Liver (tissue), 8 donors: ENCODE measurements at regions not wholly inside any gene's neighbourhood (a gene's known extent, or its start where the extent isn't known, plus 50 kb on each side); places are given as distances from the start of the nearest gene placed in this dataset.

ENCODE experiments used
- DNase-seq: peaks from one replicate; pipeline ENCODE4 v3.0.0-alpha.2; 2017; ENCODE audit warnings: low spot score
- H3K27ac ChIP-seq, 2 donors: one replicate each; pipeline ENCODE4 v1.7.0; 2013; ENCODE audit warnings: inconsistent platforms in 2 of 2, low read length in 2 of 2, control low read depth in 1 of 2, low read depth in 1 of 2, mild to moderate bottlenecking in 1 of 2
- H3K27me3 ChIP-seq, 4 donors: one replicate each; pipeline versions ENCODE4 v1.6.1 to v1.7.0; 2013; ENCODE audit warnings: low read length in 3 of 4, inconsistent platforms in 1 of 4, mild to moderate bottlenecking in 1 of 4, moderate library complexity in 1 of 4; ENCODE audit not compliant: control insufficient read depth in 4 of 4, insufficient read depth in 4 of 4
- H3K36me3 ChIP-seq, 4 donors: one replicate each; pipeline versions ENCODE4 v1.6.1 to v1.7.0; 2013; ENCODE audit warnings: low read length in 3 of 4, mild to moderate bottlenecking in 3 of 4, low read depth in 1 of 4, moderate library complexity in 1 of 4; ENCODE audit not compliant: control insufficient read depth in 4 of 4, insufficient read depth in 3 of 4
- H3K4me1 ChIP-seq, 4 donors: one replicate each; pipeline versions ENCODE4 v1.6.1 to v1.7.0; 2013; ENCODE audit warnings: low read length in 3 of 4, mild to moderate bottlenecking in 3 of 4, moderate library complexity in 1 of 4; ENCODE audit not compliant: control insufficient read depth in 4 of 4, insufficient read depth in 4 of 4
- H3K4me3 ChIP-seq, 3 donors: one replicate each; pipeline versions ENCODE4 v1.6.1 to v1.7.0; 2013; ENCODE audit warnings: low read length in 3 of 3, control low read depth in 1 of 3, low read depth in 1 of 3, mild to moderate bottlenecking in 1 of 3
- H3K9ac ChIP-seq, 2 donors: one replicate each; pipeline ENCODE4 v1.7.0; 2013; ENCODE audit warnings: low read length in 2 of 2, mild to moderate bottlenecking in 2 of 2, moderate library complexity in 2 of 2, control low read depth in 1 of 2, low read depth in 1 of 2
- H3K9me3 ChIP-seq, 4 donors: one replicate each; pipeline versions ENCODE4 v1.6.1 to v1.7.0; 2013; ENCODE audit warnings: low read length in 3 of 4; ENCODE audit not compliant: control insufficient read depth in 4 of 4
- EGR1 ChIP-seq, 2 donors: IDR thresholded peaks; 2 replicates each; pipeline ENCODE4 v1.6.1; 2016 to 2018; ENCODE audit warnings: antibody characterized with exemption in 2 of 2, low read depth in 2 of 2
- FOXA1 ChIP-seq: IDR thresholded peaks from 2 replicates; pipeline ENCODE4 v1.6.1; 2016; ENCODE audit warnings: antibody characterized with exemption
- FOXA2 ChIP-seq: IDR thresholded peaks from 2 replicates; pipeline ENCODE4 v1.6.1; 2016; ENCODE audit warnings: antibody characterized with exemption
- GABPA ChIP-seq, 2 donors: IDR thresholded peaks in 1 of 2; conservative IDR thresholded peaks in 1 of 2; 2 replicates each; pipeline ENCODE4 v1.6.1; 2016; ENCODE audit warnings: antibody characterized with exemption in 2 of 2, mild to moderate bottlenecking in 1 of 2, moderate library complexity in 1 of 2
- HNF4A ChIP-seq, 2 donors: conservative IDR thresholded peaks; 2 replicates each; pipeline ENCODE4 v1.6.1; 2016; ENCODE audit warnings: antibody characterized with exemption in 2 of 2, mild to moderate bottlenecking in 2 of 2
- HNF4G ChIP-seq: IDR thresholded peaks from 2 replicates; pipeline ENCODE4 v1.6.1; 2016; ENCODE audit warnings: antibody characterized with exemption
- JUND ChIP-seq, 2 donors: IDR thresholded peaks; 2 replicates each; pipeline ENCODE4 v1.6.1; 2016; ENCODE audit warnings: antibody characterized with exemption in 2 of 2
- NR2F2 ChIP-seq: IDR thresholded peaks from 2 replicates; pipeline ENCODE4 v1.6.1; 2016; ENCODE audit warnings: antibody characterized with exemption
- RAD21 ChIP-seq, 2 donors: IDR thresholded peaks; 2 replicates each; pipeline ENCODE4 v1.6.1; 2016; ENCODE audit warnings: antibody characterized with exemption in 2 of 2, mild to moderate bottlenecking in 2 of 2
- REST ChIP-seq: IDR thresholded peaks from 2 replicates; pipeline ENCODE4 v1.6.1; 2016; ENCODE audit warnings: antibody characterized with exemption, mild to moderate bottlenecking
- RXRA ChIP-seq, 2 donors: IDR thresholded peaks; 2 replicates each; pipeline ENCODE4 v1.6.1; 2017 to 2018; ENCODE audit warnings: antibody characterized with exemption in 2 of 2, mild to moderate bottlenecking in 1 of 2
- SP1 ChIP-seq: IDR thresholded peaks from 2 replicates; pipeline ENCODE4 v1.6.1; 2018; ENCODE audit warnings: antibody characterized with exemption, mild to moderate bottlenecking
- TAF1 ChIP-seq: conservative IDR thresholded peaks from 2 replicates; pipeline ENCODE4 v1.6.1; 2016; ENCODE audit warnings: antibody characterized with exemption, mild to moderate bottlenecking
- YY1 ChIP-seq: IDR thresholded peaks from 2 replicates; pipeline ENCODE4 v1.6.1; 2016; ENCODE audit warnings: antibody characterized with exemption, mild to moderate bottlenecking
- ZBTB33 ChIP-seq: IDR thresholded peaks from 2 replicates; pipeline ENCODE4 v1.6.1; 2016; ENCODE audit warnings: antibody characterized with exemption
- whole genome bisulfite sequencing: extraction: QIAGEN DNeasy Blood & Tissue Kit; methylation state at CpG from one replicate; pipeline ENCODE4 v1.1.7; 2013; 5-methylcytosine and 5-hydroxymethylcytosine counted together
- TF ChIP-seq, protein P1 (sequence below): fragments of 150-350 bp; IDR thresholded peaks from 2 replicates; pipeline ENCODE4 v1.5.1; 2017; ENCODE audit warnings: improper control_type of control experiment, low read depth, low read length; ENCODE audit not compliant: missing input control
- TF ChIP-seq, protein P2 (sequence below): IDR thresholded peaks from 2 replicates; pipeline ENCODE4 v1.6.1; 2016; ENCODE audit warnings: antibody characterized with exemption
- TF ChIP-seq, protein P3 (sequence below): IDR thresholded peaks from 2 replicates; pipeline ENCODE4 v1.6.1; 2016; ENCODE audit warnings: antibody characterized with exemption
- donor health status: healthy.
- donor health status: healthy.
- donor health status: healthy.
- donor health status: healthy.
- donor health status: healthy.

GRCh38 chr3:180469149-180469548, 132.8 kb upstream of the TTC14 start:
- H3K4me3 ChIP-seq, result no peak overlapping the region
- no peaks in the 10 kb centered on the region for H3K36me3 ChIP-seq
- H3K27me3 ChIP-seq, result no peaks in the 10 kb centered on the region
- no peak overlapping the region for H3K27ac ChIP-seq
- TF ChIP-seq FOXA1 (no peak), JUND (IDR thresholded peaks at IDR 0.05) (no peak), HNF4G (no peak), YY1 (no peak), RAD21 (IDR thresholded peaks at IDR 0.05) (no peak), TAF1 (no peak), SP1 (no peak), REST (no peak), HNF4A (conservative IDR thresholded peaks at IDR 0.05) (no peak), RXRA (IDR thresholded peaks at IDR 0.05) (no peak), ZBTB33 (no peak), GABPA (IDR thresholded peaks at IDR 0.05 in 1 of 2, conservative IDR thresholded peaks at IDR 0.05 in 1 of 2) (no peak), NR2F2 (no peak)
- TF ChIP-seq, protein P1, sequence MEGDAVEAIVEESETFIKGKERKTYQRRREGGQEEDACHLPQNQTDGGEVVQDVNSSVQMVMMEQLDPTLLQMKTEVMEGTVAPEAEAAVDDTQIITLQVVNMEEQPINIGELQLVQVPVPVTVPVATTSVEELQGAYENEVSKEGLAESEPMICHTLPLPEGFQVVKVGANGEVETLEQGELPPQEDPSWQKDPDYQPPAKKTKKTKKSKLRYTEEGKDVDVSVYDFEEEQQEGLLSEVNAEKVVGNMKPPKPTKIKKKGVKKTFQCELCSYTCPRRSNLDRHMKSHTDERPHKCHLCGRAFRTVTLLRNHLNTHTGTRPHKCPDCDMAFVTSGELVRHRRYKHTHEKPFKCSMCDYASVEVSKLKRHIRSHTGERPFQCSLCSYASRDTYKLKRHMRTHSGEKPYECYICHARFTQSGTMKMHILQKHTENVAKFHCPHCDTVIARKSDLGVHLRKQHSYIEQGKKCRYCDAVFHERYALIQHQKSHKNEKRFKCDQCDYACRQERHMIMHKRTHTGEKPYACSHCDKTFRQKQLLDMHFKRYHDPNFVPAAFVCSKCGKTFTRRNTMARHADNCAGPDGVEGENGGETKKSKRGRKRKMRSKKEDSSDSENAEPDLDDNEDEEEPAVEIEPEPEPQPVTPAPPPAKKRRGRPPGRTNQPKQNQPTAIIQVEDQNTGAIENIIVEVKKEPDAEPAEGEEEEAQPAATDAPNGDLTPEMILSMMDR, result no peak
- TF ChIP-seq, protein P2, sequence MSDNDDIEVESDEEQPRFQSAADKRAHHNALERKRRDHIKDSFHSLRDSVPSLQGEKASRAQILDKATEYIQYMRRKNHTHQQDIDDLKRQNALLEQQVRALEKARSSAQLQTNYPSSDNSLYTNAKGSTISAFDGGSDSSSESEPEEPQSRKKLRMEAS, result no peak
- peaks cover 0 to 3% (median 0%) of the 10 kb centered on the region in 4 donors for H3K9me3 ChIP-seq
- DNase-seq, result no peak
- H3K4me1 ChIP-seq, result no peaks in the 10 kb centered on the region
- H3K9ac ChIP-seq, result no peak overlapping the region
- WGBS, result 40% methylated on average over 1 of the region's 1 CpG

DNA sequence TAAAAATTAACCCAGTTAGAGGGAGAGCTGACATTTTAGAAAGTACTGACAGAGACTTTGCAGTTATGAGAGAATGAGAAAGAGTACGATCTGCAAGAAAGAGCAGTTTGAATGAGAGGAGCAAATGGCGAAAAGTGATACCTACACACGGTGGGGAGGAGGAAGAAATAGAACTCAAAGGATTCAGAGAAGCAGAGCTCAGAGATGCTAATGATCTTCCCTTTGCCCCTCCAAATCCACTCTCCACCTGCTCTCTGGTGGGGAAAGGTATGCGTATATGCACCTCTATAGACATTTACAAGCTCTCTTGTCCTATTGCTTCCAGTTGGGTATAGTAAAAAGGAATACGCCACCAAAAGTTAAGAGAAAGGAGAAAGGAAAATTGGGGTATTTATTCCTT, 123.3 kb upstream of the TTC14 start:
- DNase-seq, result no peak
- no peaks in the 10 kb centered on the region for H3K9me3 ChIP-seq
- TF ChIP-seq FOXA2, result no peak
- TF ChIP-seq FOXA1, result no peak
- no peak for TF ChIP-seq HNF4A (conservative IDR thresholded peaks at IDR 0.05)
- TF ChIP-seq, protein P3, sequence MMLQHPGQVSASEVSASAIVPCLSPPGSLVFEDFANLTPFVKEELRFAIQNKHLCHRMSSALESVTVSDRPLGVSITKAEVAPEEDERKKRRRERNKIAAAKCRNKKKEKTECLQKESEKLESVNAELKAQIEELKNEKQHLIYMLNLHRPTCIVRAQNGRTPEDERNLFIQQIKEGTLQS, result no peak
- TF ChIP-seq YY1, result no peak
- no peak for TF ChIP-seq RAD21 (IDR thresholded peaks at IDR 0.05)
- TF ChIP-seq, protein P1, result no peak
- TF ChIP-seq GABPA (IDR thresholded peaks at IDR 0.05 in 1 of 2, conservative IDR thresholded peaks at IDR 0.05 in 1 of 2), result no peak
- TF ChIP-seq, protein P2, result no peak
- TF ChIP-seq RXRA (IDR thresholded peaks at IDR 0.05), result no peak
- no peak for TF ChIP-seq ZBTB33
- no peak for TF ChIP-seq EGR1 (IDR thresholded peaks at IDR 0.05; ENCODE audit: low read depth in 2 of 2)
- TF ChIP-seq TAF1, result no peak
- TF ChIP-seq NR2F2, result no peak
- no peak for TF ChIP-seq JUND (IDR thresholded peaks at IDR 0.05)
- H3K36me3 ChIP-seq, result no peaks in the 10 kb centered on the region
- no peak overlapping the region for H3K4me3 ChIP-seq
- 75% methylated on average over 5 of the region's 5 CpGs for WGBS
- H3K27ac ChIP-seq, result no peak overlapping the region
- no peak overlapping the region for H3K9ac ChIP-seq
- H3K27me3 ChIP-seq, result no peaks in the 10 kb centered on the region
- H3K4me1 ChIP-seq, result no peaks in the 10 kb centered on the region
